Natural killer cell treated with Interleukin-12 subunit alpha and Interleukin-12 subunit beta and Interleukin-15 and Interleukin-18, amount 100 ng/mL, for 72 hours (primary cell): ENCODE measurements at regions not wholly inside any gene's neighbourhood (a gene's known extent, or its start where the extent isn't known, plus 50 kb on each side); places are given as distances from the start of the nearest gene placed in this dataset.

ENCODE experiments used
- ATAC-seq, 2 donors: fragments of 150-1000 bp; cut with Tn5 transposase in 1 of 2; sonication (Bioruptor Pico), chemical (Tn5 transposase) in 1 of 2; 2 replicates each; pipeline ENCODE4 v1.10.0; 2021
- DNase-seq: peaks from one replicate; pipeline ENCODE4 v3.0.0; 2022; ENCODE audit warnings: low spot score
- H3K27ac Mint-ChIP-seq, 2 donors: 1 replicate in 1 of 2; 2 replicates in 1 of 2; pipeline ENCODE4 v1.8.0; 2022; ENCODE audit warnings: mixed read lengths in 2 of 2, mild to moderate bottlenecking in 1 of 2, moderate library complexity in 1 of 2
- H3K27me3 Mint-ChIP-seq, 2 donors: 1 replicate in 1 of 2; 2 replicates in 1 of 2; pipeline ENCODE4 v1.8.0; 2022; ENCODE audit warnings: mixed read lengths in 2 of 2
- H3K36me3 Mint-ChIP-seq: one replicate; pipeline ENCODE4 v1.8.0; 2022; ENCODE audit warnings: mixed read lengths
- H3K4me1 Mint-ChIP-seq, 2 donors: 1 replicate in 1 of 2; 2 replicates in 1 of 2; pipeline ENCODE4 v1.8.0; 2022; ENCODE audit warnings: low read depth in 2 of 2, mixed read lengths in 2 of 2, mild to moderate bottlenecking in 1 of 2
- H3K4me3 Mint-ChIP-seq: one replicate; pipeline ENCODE4 v1.8.0; 2022; ENCODE audit warnings: mixed read lengths
- H3K9me3 Mint-ChIP-seq: 2 replicates; pipeline ENCODE4 v1.8.0; 2022; ENCODE audit warnings: mixed read lengths

DNA sequence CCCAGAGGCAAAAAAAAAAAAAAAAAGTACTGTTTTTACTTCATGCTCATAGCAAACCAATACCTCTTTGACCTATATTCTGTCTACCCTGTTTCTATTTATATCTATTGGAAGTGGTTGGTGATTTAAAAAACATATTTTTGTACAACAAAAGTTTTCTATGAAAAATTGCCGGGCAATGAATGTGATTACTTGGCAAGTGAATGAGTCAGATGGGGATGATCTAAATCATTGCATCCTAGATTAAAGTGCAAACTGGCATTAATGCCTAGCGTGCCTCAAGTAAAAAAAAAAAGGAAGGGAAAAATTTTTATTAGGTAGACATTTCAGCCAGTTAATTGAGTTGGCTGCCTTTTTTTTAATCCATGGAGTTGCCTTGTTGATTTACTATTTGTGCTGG lies 500.6 kb downstream of the KCTD12 start:
- no peaks in the 10 kb centered on the region for H3K4me1 Mint-ChIP-seq
- ATAC-seq = no peak
- H3K4me3 Mint-ChIP-seq = no peak overlapping the region
- H3K9me3 Mint-ChIP-seq = peaks cover 3% of the 10 kb centered on the region
- DNase-seq = no peak
- no peak overlapping the region for H3K27ac Mint-ChIP-seq
- no peaks in the 10 kb centered on the region for H3K27me3 Mint-ChIP-seq
- H3K36me3 Mint-ChIP-seq = no peaks in the 10 kb centered on the region

DNA sequence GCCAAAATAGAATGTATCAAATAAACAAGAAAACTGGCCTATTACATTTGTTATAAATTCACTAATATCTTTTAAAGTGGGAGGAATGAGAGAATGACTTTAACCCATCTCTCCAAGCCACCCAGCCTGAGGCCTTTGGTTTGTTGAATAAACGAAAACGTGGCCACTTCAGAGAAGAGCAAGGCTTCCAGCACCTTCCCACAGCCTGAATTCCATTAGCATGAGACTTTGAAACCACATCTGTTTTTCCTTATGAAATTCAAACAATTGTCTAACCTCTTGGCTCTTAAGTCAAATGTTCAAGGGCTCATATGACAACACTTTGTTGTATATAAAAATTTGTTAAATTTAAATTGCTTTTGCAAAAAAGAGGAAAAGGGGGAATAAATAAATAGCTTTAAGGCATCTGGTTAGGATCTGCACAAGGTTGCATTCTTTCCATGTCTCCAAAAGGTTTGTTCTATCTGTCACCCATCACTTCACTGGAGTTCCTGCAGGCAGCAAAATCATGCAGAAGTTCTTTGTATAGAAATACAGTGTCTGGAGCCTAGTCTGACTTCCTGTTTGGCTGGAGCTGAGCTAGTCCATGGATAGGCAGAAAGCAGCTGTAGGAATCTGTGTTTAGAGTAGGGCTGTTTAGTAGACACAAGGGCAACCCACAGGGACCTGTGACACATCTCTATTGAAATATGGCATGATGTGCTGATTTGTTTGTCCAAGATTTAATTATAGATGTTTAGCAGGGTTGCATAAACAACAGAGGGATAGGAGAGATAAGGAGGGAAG lies 502.3 kb downstream of the KCTD12 start:
- H3K27ac Mint-ChIP-seq = no peak overlapping the region
- H3K36me3 Mint-ChIP-seq = no peaks in the 10 kb centered on the region
- ATAC-seq = no peak
- no peak overlapping the region for H3K4me3 Mint-ChIP-seq
- peaks cover 3% of the 10 kb centered on the region for H3K9me3 Mint-ChIP-seq
- H3K4me1 Mint-ChIP-seq = no peaks in the 10 kb centered on the region
- no peaks in the 10 kb centered on the region for H3K27me3 Mint-ChIP-seq
- DNase-seq = no peak

GRCh38 chr13:76380446-76381065 lies 505.6 kb downstream of the KCTD12 start:
- Mint-ChIP-seq H3K9me3 (peaks cover 5% of the 10 kb centered on the region), H3K4me3 (no peak overlapping the region), H3K36me3 (no peaks in the 10 kb centered on the region), H3K27ac (no peak overlapping the region), H3K4me1 (no peaks in the 10 kb centered on the region), H3K27me3 (no peaks in the 10 kb centered on the region)
- DNase-seq (no peak), ATAC-seq (no peak)

DNA sequence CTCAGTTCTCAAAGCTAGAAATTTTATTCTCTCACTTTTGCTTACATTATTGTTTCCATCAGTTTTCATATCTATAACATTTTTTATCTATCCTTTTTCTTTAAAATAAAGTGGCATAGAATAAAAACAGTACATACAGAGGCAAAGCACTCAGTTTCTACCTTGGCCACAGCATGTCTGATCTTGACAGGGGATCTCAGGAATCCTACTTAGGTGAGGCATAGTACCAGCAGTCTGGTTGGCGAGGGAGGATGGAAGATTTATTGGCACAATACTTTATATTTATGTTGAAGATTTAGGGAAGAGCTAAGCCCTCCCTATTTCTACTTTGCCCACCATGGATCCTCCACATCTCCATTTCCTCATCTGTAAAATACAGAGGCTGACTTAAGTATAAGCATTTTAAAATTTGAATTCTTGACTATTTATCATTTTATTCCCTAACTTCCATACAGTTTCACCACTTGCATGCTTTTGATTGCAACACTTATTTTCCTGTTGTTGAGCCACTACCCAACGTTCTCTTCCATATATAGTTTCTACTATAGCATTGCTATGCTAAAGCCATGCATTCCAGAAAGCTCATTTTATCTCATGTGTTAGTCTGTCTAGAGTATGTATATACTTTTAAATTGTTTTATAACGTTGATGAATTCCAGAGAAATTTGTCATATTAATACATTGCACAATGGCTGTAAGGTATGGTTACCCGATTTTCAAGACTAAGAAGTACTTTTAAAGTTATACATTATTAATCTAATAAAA lies 506.7 kb downstream of the KCTD12 start:
- DNase-seq (no peak), ATAC-seq (no peak)
- no peak overlapping the region for H3K27ac Mint-ChIP-seq
- H3K4me3 Mint-ChIP-seq = no peak overlapping the region
- H3K36me3 Mint-ChIP-seq = no peaks in the 10 kb centered on the region
- no peaks in the 10 kb centered on the region for H3K4me1 Mint-ChIP-seq
- peaks cover 5% of the 10 kb centered on the region for H3K9me3 Mint-ChIP-seq
- H3K27me3 Mint-ChIP-seq = no peaks in the 10 kb centered on the region

GRCh38 chr13:76378767-76379166 lies 507.4 kb downstream of the KCTD12 start:
- no peaks in the 10 kb centered on the region for H3K36me3 Mint-ChIP-seq
- H3K4me1 Mint-ChIP-seq = no peaks in the 10 kb centered on the region
- DNase-seq = no peak
- H3K9me3 Mint-ChIP-seq = peaks cover 5% of the 10 kb centered on the region
- no peak overlapping the region for H3K27ac Mint-ChIP-seq
- no peak for ATAC-seq
- H3K4me3 Mint-ChIP-seq = no peak overlapping the region
- H3K27me3 Mint-ChIP-seq = no peaks in the 10 kb centered on the region

DNA sequence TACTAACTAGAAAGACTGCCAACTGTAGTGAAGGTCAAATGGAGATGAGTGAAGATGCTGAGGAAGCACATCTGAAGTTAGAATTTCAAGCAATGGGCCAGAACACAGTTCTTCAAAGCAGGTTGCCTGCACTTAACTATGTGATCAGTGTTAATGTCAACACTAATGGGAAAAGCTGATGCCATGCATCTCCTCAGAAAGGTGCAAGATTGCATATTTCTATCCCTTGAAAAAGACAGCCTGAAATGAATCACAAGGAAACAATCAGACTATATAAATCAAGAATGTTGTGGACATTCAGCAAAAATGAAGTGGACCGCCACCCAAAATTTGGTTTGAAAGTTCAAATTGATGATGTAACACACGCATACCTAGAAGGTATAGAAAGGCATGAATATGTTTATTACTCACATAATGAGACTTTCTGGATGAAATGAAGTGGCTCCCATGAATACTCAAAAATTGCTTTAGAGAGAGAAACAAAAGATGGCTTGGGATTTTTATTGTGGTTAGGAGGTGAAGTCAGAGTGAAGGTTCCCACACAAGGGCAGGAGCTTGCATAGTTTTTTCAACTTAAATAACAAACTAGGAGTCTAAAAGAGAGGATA lies 522.4 kb downstream of the KCTD12 start:
- no peaks in the 10 kb centered on the region for H3K4me1 Mint-ChIP-seq
- H3K36me3 Mint-ChIP-seq = no peaks in the 10 kb centered on the region
- DNase-seq (no peak), ATAC-seq (no peak)
- H3K9me3 Mint-ChIP-seq = peaks cover 6% of the 10 kb centered on the region
- H3K27me3 Mint-ChIP-seq = no peaks in the 10 kb centered on the region
- no peak overlapping the region for H3K4me3 Mint-ChIP-seq
- H3K27ac Mint-ChIP-seq = no peak overlapping the region

DNA sequence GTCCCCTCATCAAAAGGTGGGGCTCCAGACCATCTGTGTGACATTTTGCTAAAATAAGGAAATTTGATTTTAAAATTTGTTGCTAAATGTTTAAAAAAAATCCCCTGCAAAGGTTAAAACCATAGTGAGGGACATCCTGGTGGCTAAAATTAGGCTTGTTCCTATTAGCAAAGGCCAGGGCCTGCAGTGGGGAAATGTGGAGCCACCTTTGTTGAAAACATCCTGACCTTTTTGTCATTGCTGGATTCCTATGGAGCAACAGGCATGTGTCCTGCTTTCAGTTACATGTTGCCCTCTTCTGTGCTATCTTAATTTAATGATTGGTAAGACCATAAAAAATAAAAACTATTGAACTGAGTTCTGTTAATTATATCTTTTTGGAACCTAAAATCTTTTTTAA lies 524.3 kb downstream of the KCTD12 start:
- H3K27ac Mint-ChIP-seq = no peak overlapping the region

DNA sequence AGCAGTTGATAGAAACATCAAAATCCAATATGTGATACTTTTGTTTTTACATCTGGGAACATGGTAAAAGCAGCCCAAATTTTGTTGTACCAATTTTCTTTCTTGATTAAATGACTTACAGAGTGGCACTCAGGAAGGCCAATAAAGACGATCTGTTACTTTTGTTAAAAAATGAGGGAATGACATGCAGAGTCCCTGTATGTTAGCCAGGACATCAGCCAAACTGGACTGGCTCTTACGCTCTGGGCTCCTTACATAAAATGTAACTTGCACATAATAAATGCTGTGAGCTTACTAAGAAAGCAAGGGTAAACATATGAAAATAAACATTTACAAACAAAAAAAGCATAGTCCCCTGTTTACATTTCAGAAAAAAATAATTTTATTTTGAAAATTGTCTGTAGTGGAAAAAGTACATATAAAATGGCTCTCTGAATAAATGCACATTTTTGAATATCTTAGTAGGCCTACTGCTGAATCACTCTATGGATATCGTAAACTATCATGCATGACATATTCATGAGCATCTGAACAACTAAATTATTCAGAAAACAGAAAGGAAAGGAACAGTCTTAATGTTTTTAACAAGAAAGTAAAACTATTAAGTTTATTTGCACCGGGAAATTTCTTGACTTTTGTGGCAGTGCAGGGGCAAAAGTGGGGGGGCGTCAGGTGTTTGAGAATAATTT lies 534.5 kb downstream of the KCTD12 start:
- ATAC-seq = no peak
- H3K27me3 Mint-ChIP-seq = no peaks in the 10 kb centered on the region
- no peaks in the 10 kb centered on the region for H3K4me1 Mint-ChIP-seq
- no peak overlapping the region for H3K27ac Mint-ChIP-seq
- no peak overlapping the region for H3K4me3 Mint-ChIP-seq
- H3K36me3 Mint-ChIP-seq = no peaks in the 10 kb centered on the region
- no peaks in the 10 kb centered on the region for H3K9me3 Mint-ChIP-seq
- DNase-seq = no peak

More for the DNA sequence above, 524.3 kb downstream of the KCTD12 start:
- Mint-ChIP-seq H3K4me1 (no peaks in the 10 kb centered on the region), H3K9me3 (peaks cover 6% of the 10 kb centered on the region), H3K27me3 (no peaks in the 10 kb centered on the region), H3K4me3 (no peak overlapping the region), H3K36me3 (no peaks in the 10 kb centered on the region)
- DNase-seq (no peak), ATAC-seq (no peak)

DNA sequence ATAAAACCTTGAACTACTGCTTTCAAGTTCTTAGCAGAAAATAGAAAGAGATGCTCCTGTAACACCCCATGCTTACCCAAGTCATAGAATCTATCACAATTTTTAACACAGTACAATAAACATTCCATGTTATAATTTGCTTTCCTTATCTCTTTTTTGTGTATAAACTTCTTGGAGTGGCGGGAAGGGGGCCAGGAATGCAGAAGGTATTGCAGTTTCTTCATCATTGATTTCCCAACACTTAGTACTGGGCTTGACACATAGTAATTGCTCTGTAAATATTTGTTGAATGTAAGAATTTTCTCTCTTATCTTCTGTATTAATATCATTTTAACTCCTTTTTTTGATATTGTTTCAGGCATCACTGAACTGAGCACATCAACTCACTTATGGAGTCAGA lies 535.8 kb downstream of the KCTD12 start:
- H3K4me3 Mint-ChIP-seq = no peak overlapping the region
- no peak overlapping the region for H3K27ac Mint-ChIP-seq
- H3K4me1 Mint-ChIP-seq = no peaks in the 10 kb centered on the region
- H3K9me3 Mint-ChIP-seq = no peaks in the 10 kb centered on the region
- DNase-seq (no peak), ATAC-seq (no peak)
- H3K27me3 Mint-ChIP-seq = no peaks in the 10 kb centered on the region
- no peaks in the 10 kb centered on the region for H3K36me3 Mint-ChIP-seq

- Mint-ChIP-seq H3K9me3 (peaks cover 1% of the 10 kb centered on the region), H3K4me1 (no peaks in the 10 kb centered on the region), H3K36me3 (no peaks in the 10 kb centered on the region), H3K4me3 (no peak overlapping the region), H3K27ac (no peak overlapping the region), H3K27me3 (no peaks in the 10 kb centered on the region)
- DNase-seq = no peak
- no peak for ATAC-seq
Observed at GRCh38 chr13:76349700-76350099, 536.5 kb downstream of the KCTD12 start.

DNA sequence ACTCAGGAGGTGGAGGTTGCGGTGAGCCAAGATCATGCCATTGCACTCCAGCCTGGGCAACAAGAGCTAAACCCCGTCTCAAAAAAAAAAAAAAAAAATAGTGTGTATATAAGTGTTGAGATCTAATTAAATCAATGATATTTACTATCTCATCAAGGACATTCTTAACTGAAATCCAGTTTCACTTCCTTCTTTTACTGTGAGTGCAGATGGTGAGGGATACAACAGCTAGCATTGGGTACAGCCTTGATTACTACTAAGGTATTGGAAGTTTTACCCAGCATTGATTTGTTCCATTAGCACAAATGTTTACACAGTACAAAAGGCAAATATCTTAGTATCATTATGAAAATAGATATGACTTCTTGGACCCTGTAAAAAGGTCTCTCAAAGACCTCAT lies 546.6 kb downstream of the KCTD12 start:
- Mint-ChIP-seq H3K4me1 (no peaks in the 10 kb centered on the region), H3K9me3 (peaks cover 10% of the 10 kb centered on the region), H3K27me3 (no peaks in the 10 kb centered on the region), H3K27ac (no peak overlapping the region), H3K4me3 (no peak overlapping the region), H3K36me3 (no peaks in the 10 kb centered on the region)
- DNase-seq = no peak
- no peak for ATAC-seq

DNA sequence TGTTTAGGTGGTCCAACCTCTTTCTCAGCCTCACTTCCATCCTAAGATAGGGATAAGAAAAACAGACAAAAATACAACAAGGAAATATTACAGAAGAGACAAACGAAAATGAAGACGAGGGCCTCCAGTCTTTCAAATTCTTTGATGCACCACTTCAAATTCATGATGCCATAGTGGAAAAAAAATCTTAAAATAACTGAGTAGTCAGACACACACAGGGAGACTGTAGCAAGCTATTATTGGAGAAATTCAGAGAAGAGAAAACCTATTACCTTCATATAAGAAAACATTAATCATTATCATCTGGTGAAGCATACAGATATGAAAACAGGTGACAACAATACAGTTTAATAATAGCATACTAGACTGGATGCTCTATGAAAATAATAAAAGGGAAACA lies 548.2 kb downstream of the KCTD12 start:
- H3K4me1 Mint-ChIP-seq = no peaks in the 10 kb centered on the region
- DNase-seq (no peak), ATAC-seq (no peak)
- H3K36me3 Mint-ChIP-seq = no peaks in the 10 kb centered on the region
- H3K27me3 Mint-ChIP-seq = no peaks in the 10 kb centered on the region
- H3K9me3 Mint-ChIP-seq = no peaks in the 10 kb centered on the region
- H3K4me3 Mint-ChIP-seq = no peak overlapping the region
- H3K27ac Mint-ChIP-seq = no peak overlapping the region

- no peaks in the 10 kb centered on the region for H3K4me1 Mint-ChIP-seq
- H3K4me3 Mint-ChIP-seq = no peak overlapping the region
- H3K36me3 Mint-ChIP-seq = no peaks in the 10 kb centered on the region
- H3K27ac Mint-ChIP-seq = no peak overlapping the region
- ATAC-seq (no peak), DNase-seq (no peak)
- no peaks in the 10 kb centered on the region for H3K9me3 Mint-ChIP-seq
- no peaks in the 10 kb centered on the region for H3K27me3 Mint-ChIP-seq
Observed at GRCh38 chr13:76336889-76337844, 549.0 kb downstream of the KCTD12 start.
